Right cardiac atrium (tissue), 5 donors: ENCODE measurements at regions not wholly inside any gene's neighbourhood (a gene's known extent, or its start where the extent isn't known, plus 50 kb on each side); places are given as distances from the start of the nearest gene placed in this dataset.

Experiments
- ATAC-seq, 2 donors: fragments of 200-7000 bp; cut with Tn5 transposase; one replicate each; pipeline versions ENCODE4 v1.8.0 to v1.9.1; 2020; ENCODE audit warnings: moderate library complexity in 2 of 2, mild to moderate bottlenecking in 1 of 2
- DNase-seq, 3 donors: peaks; one replicate each; pipeline ENCODE4 v3.0.0-alpha.2; 2020
- H3K27ac ChIP-seq: one replicate; pipeline ENCODE4 v1.5.1; 2013; ENCODE audit warnings: mild to moderate bottlenecking, low read length, control low read depth, moderate library complexity
- H3K27me3 ChIP-seq: one replicate; pipeline ENCODE4 v1.6.1; 2013; ENCODE audit not compliant: control insufficient read depth, insufficient read depth
- H3K4me1 ChIP-seq: one replicate; pipeline ENCODE4 v1.6.1; 2013; ENCODE audit warnings: low read length; ENCODE audit not compliant: control insufficient read depth, insufficient read depth
- H3K4me3 ChIP-seq: one replicate; pipeline ENCODE4 v1.5.1; 2013; ENCODE audit warnings: low read length, control low read depth
- H3K9me3 ChIP-seq: one replicate; pipeline ENCODE4 v1.6.1; 2013; ENCODE audit warnings: low read length; ENCODE audit not compliant: control insufficient read depth
- WGBS: extraction: QIAGEN DNeasy Blood & Tissue Kit; methylation state at CpG from one replicate; pipeline ENCODE4 v1.1.7; 2013; 5-methylcytosine and 5-hydroxymethylcytosine counted together
- intact Hi-C, 4 donors: fragments of 100-400 bp; cut with DNase I; formaldehyde crosslinking; loops; one replicate each; pipeline versions ENCODE4 v1.11.0 to v1.14.0; 2022 to 2023
- donor health status: healthy with polysubstance abuse.
- donor health status: DM: no; HTN: yes; CAD: no.
- donor health status: DM: no; HTN: no; CAD: no.
- donor health status: DM: no; HTN: yes; CAD: no; lungs with severe emphysema.
- donor health status: DM: yes; HTN: yes; CAD: no.

- no peak overlapping the region for H3K4me3 ChIP-seq
- no peaks in the 10 kb centered on the region for H3K27me3 ChIP-seq
- no peak for DNase-seq
- WGBS: 54% methylated on average over 5 of the region's 5 CpGs
- H3K27ac ChIP-seq: no peak overlapping the region
- no peaks in the 10 kb centered on the region for H3K4me1 ChIP-seq
- H3K9me3 ChIP-seq: no peaks in the 10 kb centered on the region
- ATAC-seq: no peak
- intact Hi-C loops: no loop called here
These were observed 146.8 kb downstream of the LRIG2 start for GRCh38 chr1:113219828-113220227.

- Histone ChIP-seq H3K4me3 (no peak overlapping the region), H3K4me1 (no peaks in the 10 kb centered on the region), H3K9me3 (no peaks in the 10 kb centered on the region), H3K27ac (no peak overlapping the region), H3K27me3 (no peaks in the 10 kb centered on the region)
- DNase-seq (no peak), ATAC-seq (no peak)
- intact Hi-C loops: no loop called here
- 59% methylated on average over 2 of the region's 2 CpGs for WGBS
These were observed 150.0 kb downstream of the LRIG2 start for GRCh38 chr1:113223040-113223439.

GRCh38 chr1:113223546-113223945 is 150.5 kb downstream of the LRIG2 start:
- intact Hi-C loops: no loop called here
- H3K27ac ChIP-seq: no peak overlapping the region
- no peaks in the 10 kb centered on the region for H3K9me3 ChIP-seq
- H3K27me3 ChIP-seq: no peaks in the 10 kb centered on the region
- DNase-seq (peak; percentile 70 to 79 (median 70)), ATAC-seq (peak; percentile 87 to 96)
- 49% methylated on average over 9 of the region's 9 CpGs for WGBS
- H3K4me3 ChIP-seq: no peak overlapping the region
- no peaks in the 10 kb centered on the region for H3K4me1 ChIP-seq

- intact Hi-C loops: no loop called here
- H3K4me3 ChIP-seq: no peak overlapping the region
These were observed 153.2 kb downstream of the LRIG2 start for GRCh38 chr1:113226148-113226547.

GRCh38 chr1:113231866-113232265 is 158.4 kb upstream of the MAGI3 start:
- intact Hi-C loops: no loop called here
- Histone ChIP-seq H3K4me3 (no peak overlapping the region), H3K9me3 (no peaks in the 10 kb centered on the region), H3K27ac (no peak overlapping the region), H3K27me3 (no peaks in the 10 kb centered on the region), H3K4me1 (no peaks in the 10 kb centered on the region)
- ATAC-seq: no peak
- WGBS: 81% methylated on average over 13 of the region's 13 CpGs
- DNase-seq: no peak

More at GRCh38 chr1:113226148-113226547, 153.2 kb downstream of the LRIG2 start:
- Histone ChIP-seq H3K9me3 (no peaks in the 10 kb centered on the region), H3K27ac (no peak overlapping the region), H3K4me1 (no peaks in the 10 kb centered on the region), H3K27me3 (no peaks in the 10 kb centered on the region)
- ATAC-seq (peak; percentile 65 to 74), DNase-seq (peak; percentile 31 to 64 (median 54))
- WGBS: 43% methylated on average over 10 of the region's 10 CpGs

- intact Hi-C loops: no loop called here
- Histone ChIP-seq H3K4me1 (no peaks in the 10 kb centered on the region), H3K9me3 (no peaks in the 10 kb centered on the region), H3K4me3 (no peak overlapping the region), H3K27me3 (no peaks in the 10 kb centered on the region), H3K27ac (no peak overlapping the region)
- DNase-seq: no peak
- no peak for ATAC-seq
- 81% methylated on average over 5 of the region's 5 CpGs for WGBS
These were observed 156.9 kb upstream of the MAGI3 start for GRCh38 chr1:113233441-113233840.

GRCh38 chr1:113241237-113241636 is 149.1 kb upstream of the MAGI3 start:
- Histone ChIP-seq H3K4me3 (no peak overlapping the region), H3K27me3 (no peaks in the 10 kb centered on the region), H3K4me1 (no peaks in the 10 kb centered on the region), H3K27ac (no peak overlapping the region), H3K9me3 (no peaks in the 10 kb centered on the region)
- no peak for ATAC-seq
- DNase-seq: no peak
- WGBS: 64% methylated on average over 2 of the region's 2 CpGs
- intact Hi-C loops: no loop called here

- DNase-seq (no peak), ATAC-seq (peak in 1 of 2 donors; percentile 33)
- 67% methylated on average over 5 of the region's 5 CpGs for WGBS
- intact Hi-C loops: no loop called here
- Histone ChIP-seq H3K4me3 (no peak overlapping the region), H3K27ac (no peak overlapping the region), H3K9me3 (no peaks in the 10 kb centered on the region), H3K27me3 (no peaks in the 10 kb centered on the region), H3K4me1 (no peaks in the 10 kb centered on the region)
These were observed 147.8 kb upstream of the MAGI3 start for GRCh38 chr1:113242481-113242880.

GRCh38 chr1:113243529-113243928 is 146.8 kb upstream of the MAGI3 start:
- no peaks in the 10 kb centered on the region for H3K27me3 ChIP-seq
- intact Hi-C loops: no loop called here
- DNase-seq: no peak
- no peak overlapping the region for H3K4me3 ChIP-seq
- no peak for ATAC-seq
- H3K4me1 ChIP-seq: no peaks in the 10 kb centered on the region
- H3K9me3 ChIP-seq: no peaks in the 10 kb centered on the region
- 57% methylated on average over 2 of the region's 2 CpGs for WGBS
- no peak overlapping the region for H3K27ac ChIP-seq

GRCh38 chr1:113244112-113244820 is 146.0 kb upstream of the MAGI3 start:
- WGBS: 54% methylated on average over 4 of the region's 4 CpGs
- Histone ChIP-seq H3K27me3 (no peaks in the 10 kb centered on the region), H3K4me1 (no peaks in the 10 kb centered on the region), H3K4me3 (no peak overlapping the region), H3K9me3 (no peaks in the 10 kb centered on the region), H3K27ac (no peak overlapping the region)
- DNase-seq: peak in 1 of 3 donors; percentile 46
- ATAC-seq: no peak
- intact Hi-C loops: no loop called here

- H3K27me3 ChIP-seq: no peaks in the 10 kb centered on the region
- 94% methylated on average over 3 of the region's 3 CpGs for WGBS
- no peak overlapping the region for H3K27ac ChIP-seq
- no peak for ATAC-seq
- no peaks in the 10 kb centered on the region for H3K9me3 ChIP-seq
- no peak overlapping the region for H3K4me3 ChIP-seq
- no peaks in the 10 kb centered on the region for H3K4me1 ChIP-seq
- intact Hi-C loops: no loop called here
- DNase-seq: no peak
These were observed 145.1 kb upstream of the MAGI3 start for GRCh38 chr1:113245252-113245651.

- no peaks in the 10 kb centered on the region for H3K9me3 ChIP-seq
- intact Hi-C loops: no loop called here
- no peak overlapping the region for H3K4me3 ChIP-seq
- no peak for DNase-seq
- WGBS: 87% methylated on average over 3 of the region's 3 CpGs
- ATAC-seq: no peak
- no peak overlapping the region for H3K27ac ChIP-seq
- H3K27me3 ChIP-seq: no peaks in the 10 kb centered on the region
- no peaks in the 10 kb centered on the region for H3K4me1 ChIP-seq
These were observed 143.4 kb upstream of the MAGI3 start for GRCh38 chr1:113246929-113247328.
